ENCODE measurements at regions not wholly inside any gene's neighbourhood (a gene's known extent, or its start where the extent isn't known, plus 50 kb on each side); places are given as distances from the start of the nearest gene placed in this dataset.

GRCh38 chr16:62909597-62909996, 873.4 kb upstream of the CDH8 start:
- TF ChIP-seq ZFX (IDR thresholded peaks at IDR 0.05) (no peak), CTCF (conservative IDR thresholded peaks at IDR 0.05) (no peak)
- no peak overlapping the region for H3K27ac ChIP-seq

GRCh38 chr16:62907562-62907961, 871.3 kb upstream of the CDH8 start:
- TF ChIP-seq CTCF (conservative IDR thresholded peaks at IDR 0.05) (no peak), ZFX (IDR thresholded peaks at IDR 0.05) (no peak)
- no peak overlapping the region for H3K27ac ChIP-seq

GRCh38 chr16:62903961-62904502, 867.8 kb upstream of the CDH8 start:
- TF ChIP-seq ZFX (IDR thresholded peaks at IDR 0.05) (no peak), CTCF (conservative IDR thresholded peaks at IDR 0.05) (no peak)

GRCh38 chr16:62899737-62900136, 863.5 kb upstream of the CDH8 start:
- H3K27ac ChIP-seq, result no peak overlapping the region
- TF ChIP-seq CTCF (conservative IDR thresholded peaks at IDR 0.05) (no peak), ZFX (IDR thresholded peaks at IDR 0.05) (no peak)

More at GRCh38 chr16:62903961-62904502, 867.8 kb upstream of the CDH8 start:
- H3K27ac ChIP-seq, result no peak overlapping the region

GRCh38 chr16:62889097-62889496, 852.9 kb upstream of the CDH8 start:
- no peak overlapping the region for H3K27ac ChIP-seq
- no peak for TF ChIP-seq ZFX (IDR thresholded peaks at IDR 0.05)
- TF ChIP-seq CTCF (conservative IDR thresholded peaks at IDR 0.05), result no peak

- TF ChIP-seq ZFX (IDR thresholded peaks at IDR 0.05) (no peak), CTCF (conservative IDR thresholded peaks at IDR 0.05) (no peak)
- H3K27ac ChIP-seq, result no peak overlapping the region
These were observed 847.3 kb upstream of the CDH8 start for GRCh38 chr16:62883509-62883908.

GRCh38 chr16:62882552-62883221, 846.4 kb upstream of the CDH8 start:
- TF ChIP-seq CTCF (conservative IDR thresholded peaks at IDR 0.05) (no peak), ZFX (IDR thresholded peaks at IDR 0.05) (no peak)
- H3K27ac ChIP-seq, result no peak overlapping the region

Measured in C4-2B (cell line).